GM23338 (cell line): ENCODE measurements at regions not wholly inside any gene's neighbourhood (a gene's known extent, or its start where the extent isn't known, plus 50 kb on each side); places are given as distances from the start of the nearest gene placed in this dataset.
A peak's percentile ranks its signal among the peaks of the same experiment; 100 is the strongest.

Experiments used
- ATAC-seq: fragments of 200-7000 bp; cut with Tn5 transposase; 3 replicates; pipeline ENCODE4 v1.9.1; 2020
- DNase-seq: peaks from one replicate; pipeline ENCODE4 v3.0.0-alpha.2; 2015; ENCODE audit warnings: low spot score
- H2AFZ ChIP-seq: fragments of 200-600 bp; sonication (generic); 2 replicates; pipeline ENCODE4 v1.8.0; 2016; ENCODE audit warnings: antibody characterized with exemption, mild to moderate bottlenecking, moderate library complexity
- H3F3A ChIP-seq: fragments of 200-600 bp; sonication (generic); replicated peaks from 2 replicates; pipeline ENCODE4 v1.8.0; 2017; ENCODE audit warnings: antibody characterized with exemption, mixed run types, low read depth
- H3K27ac ChIP-seq: fragments of 200-600 bp; sonication (generic); 2 replicates; pipeline ENCODE4 v1.6.1; 2016; ENCODE audit warnings: low read depth
- H3K27me3 ChIP-seq: fragments of 200-600 bp; sonication (generic); 2 replicates; pipeline ENCODE4 v1.8.0; 2016; ENCODE audit warnings: mild to moderate bottlenecking, mixed run types, moderate library complexity; ENCODE audit not compliant: insufficient read depth
- H3K36me3 ChIP-seq: fragments of 200-600 bp; sonication (generic); 2 replicates; pipeline ENCODE4 v1.8.0; 2016; ENCODE audit warnings: mild to moderate bottlenecking; ENCODE audit not compliant: insufficient read depth
- H3K4me1 ChIP-seq: fragments of 200-600 bp; sonication (generic); 2 replicates; pipeline ENCODE4 v1.8.0; 2016; ENCODE audit warnings: mild to moderate bottlenecking, moderate library complexity; ENCODE audit not compliant: insufficient read depth
- H3K4me2 ChIP-seq: fragments of 200-600 bp; sonication (generic); 2 replicates; pipeline ENCODE4 v1.7.1; 2017; ENCODE audit warnings: mixed run types
- H3K4me3 ChIP-seq: fragments of 200-600 bp; sonication (generic); 2 replicates; pipeline ENCODE4 v1.6.1; 2016; ENCODE audit warnings: mixed run types
- H3K79me2 ChIP-seq: fragments of 200-600 bp; sonication (generic); replicated peaks from 2 replicates; pipeline ENCODE4 v1.8.0; 2017; ENCODE audit warnings: mild to moderate bottlenecking; ENCODE audit not compliant: insufficient read depth
- H3K9me2 ChIP-seq: fragments of 200-600 bp; sonication (generic); 2 replicates; pipeline ENCODE4 v1.8.0; 2017; ENCODE audit not compliant: insufficient read depth
- H4K20me1 ChIP-seq: fragments of 200-600 bp; sonication (generic); replicated peaks from 2 replicates; pipeline ENCODE4 v1.8.0; 2017; ENCODE audit warnings: mild to moderate bottlenecking; ENCODE audit not compliant: insufficient read depth
- H3K27ac Mint-ChIP-seq: 2 replicates; pipeline ENCODE4 v1.8.0; 2020; ENCODE audit warnings: inconsistent platforms, mild to moderate bottlenecking, moderate library complexity, mixed read lengths
- H3K27me3 Mint-ChIP-seq: 3 replicates; pipeline ENCODE4 v1.8.0; 2022; ENCODE audit warnings: low read depth, mild to moderate bottlenecking, moderate library complexity, mixed read lengths, inconsistent platforms; ENCODE audit not compliant: insufficient read depth, poor library complexity
- H3K36me3 Mint-ChIP-seq: 3 replicates; pipeline ENCODE4 v1.8.0; 2021; ENCODE audit warnings: low read depth, mild to moderate bottlenecking, inconsistent platforms, moderate library complexity, mixed read lengths
- H3K4me1 Mint-ChIP-seq: 3 replicates; pipeline ENCODE4 v1.8.0; 2020; ENCODE audit warnings: mild to moderate bottlenecking, inconsistent platforms, mixed read lengths
- H3K4me3 Mint-ChIP-seq: 3 replicates; pipeline ENCODE4 v1.8.0; 2021; ENCODE audit warnings: moderate library complexity, mild to moderate bottlenecking, inconsistent platforms, mixed read lengths
- H3K9me3 Mint-ChIP-seq: 3 replicates; pipeline ENCODE4 v1.8.0; 2020; ENCODE audit warnings: moderate library complexity, mild to moderate bottlenecking, inconsistent platforms, mixed read lengths
- CREB1 ChIP-seq: fragments of 250-450 bp; sonication (Bioruptor Pico); IDR thresholded peaks from 2 replicates; pipeline ENCODE4 v1.5.0; 2020; ENCODE audit warnings: low read depth, mild to moderate bottlenecking, moderate library complexity
- EZH2phosphoT487 ChIP-seq: fragments of 200-600 bp; sonication (generic); IDR thresholded peaks from one replicate; pipeline ENCODE4 v1.8.1; 2018; ENCODE audit warnings: antibody characterized with exemption; ENCODE audit not compliant: unreplicated experiment
- JUNB ChIP-seq: IDR thresholded peaks from one replicate; pipeline ENCODE4 v1.6.1; 2016; ENCODE audit warnings: antibody characterized with exemption; ENCODE audit not compliant: unreplicated experiment
- STAT1 ChIP-seq: IDR thresholded peaks from one replicate; pipeline ENCODE4 v1.6.1; 2016; ENCODE audit warnings: antibody characterized with exemption; ENCODE audit not compliant: unreplicated experiment
- ZNF114 ChIP-seq: fragments of 250-450 bp; sonication (Bioruptor Pico); IDR thresholded peaks from 2 replicates; pipeline ENCODE4 v1.5.0; 2020; ENCODE audit warnings: mild to moderate bottlenecking, moderate library complexity
- TF ChIP-seq, protein P1 (sequence below), 2 experiments: fragments of 200-600 bp in 1 of 2; sonication (generic) in 1 of 2; conservative IDR thresholded peaks; 2 replicates each; pipeline versions ENCODE4 v1.5.1 to v1.6.1; 2016 to 2017; ENCODE audit warnings: antibody characterized with exemption in 2 of 2, low read depth in 2 of 2, mild to moderate bottlenecking in 2 of 2, moderate library complexity in 1 of 2

DNA sequence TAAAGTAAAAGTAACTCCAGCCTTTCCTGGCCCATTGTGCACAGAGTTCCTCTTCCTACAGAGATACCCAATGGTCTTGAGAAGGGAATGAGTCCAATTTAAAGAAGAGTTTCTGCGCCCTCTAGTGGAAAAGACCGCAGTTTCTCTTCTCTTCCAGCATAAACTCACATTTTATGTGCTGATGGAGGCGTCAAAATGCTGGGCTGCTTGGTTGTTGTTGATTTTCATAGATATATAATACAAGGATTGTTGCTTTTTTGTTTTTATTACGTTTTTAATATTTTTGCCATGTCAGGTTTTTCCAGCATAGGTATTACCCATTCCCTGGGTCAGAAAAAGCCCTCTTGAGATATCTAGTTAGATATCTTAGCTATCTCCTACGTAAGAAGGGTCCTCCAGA, 356.9 kb upstream of the STXBP6 start:
- no peaks in the 10 kb centered on the region for H3K36me3 Mint-ChIP-seq
- H3K27me3 Mint-ChIP-seq, result no peaks in the 10 kb centered on the region
- Histone ChIP-seq H3K4me1 (no peaks in the 10 kb centered on the region), H2AFZ (no peak overlapping the region), H3K4me3 (no peak overlapping the region), H3K4me2 (no peak overlapping the region), H3F3A (no peaks in the 10 kb centered on the region), H3K9me2 (no peaks in the 10 kb centered on the region), H3K79me2 (no peaks in the 10 kb centered on the region), H4K20me1 (no peaks in the 10 kb centered on the region), H3K36me3 (no peaks in the 10 kb centered on the region), H3K27me3 (no peaks in the 10 kb centered on the region), H3K27ac (no peak overlapping the region)
- no peaks in the 10 kb centered on the region for H3K9me3 Mint-ChIP-seq
- peak; percentile 80 for ATAC-seq
- peak; percentile 90 for DNase-seq
- H3K4me3 Mint-ChIP-seq, result no peak overlapping the region
- TF ChIP-seq, protein P1, sequence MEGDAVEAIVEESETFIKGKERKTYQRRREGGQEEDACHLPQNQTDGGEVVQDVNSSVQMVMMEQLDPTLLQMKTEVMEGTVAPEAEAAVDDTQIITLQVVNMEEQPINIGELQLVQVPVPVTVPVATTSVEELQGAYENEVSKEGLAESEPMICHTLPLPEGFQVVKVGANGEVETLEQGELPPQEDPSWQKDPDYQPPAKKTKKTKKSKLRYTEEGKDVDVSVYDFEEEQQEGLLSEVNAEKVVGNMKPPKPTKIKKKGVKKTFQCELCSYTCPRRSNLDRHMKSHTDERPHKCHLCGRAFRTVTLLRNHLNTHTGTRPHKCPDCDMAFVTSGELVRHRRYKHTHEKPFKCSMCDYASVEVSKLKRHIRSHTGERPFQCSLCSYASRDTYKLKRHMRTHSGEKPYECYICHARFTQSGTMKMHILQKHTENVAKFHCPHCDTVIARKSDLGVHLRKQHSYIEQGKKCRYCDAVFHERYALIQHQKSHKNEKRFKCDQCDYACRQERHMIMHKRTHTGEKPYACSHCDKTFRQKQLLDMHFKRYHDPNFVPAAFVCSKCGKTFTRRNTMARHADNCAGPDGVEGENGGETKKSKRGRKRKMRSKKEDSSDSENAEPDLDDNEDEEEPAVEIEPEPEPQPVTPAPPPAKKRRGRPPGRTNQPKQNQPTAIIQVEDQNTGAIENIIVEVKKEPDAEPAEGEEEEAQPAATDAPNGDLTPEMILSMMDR (conservative IDR thresholded peaks at IDR 0.05; ENCODE audit: low read depth in 2 of 2), result peak; percentile 70 to 87
- no peak for TF ChIP-seq JUNB
- H3K4me1 Mint-ChIP-seq, result no peaks in the 10 kb centered on the region; the same call in 2 of the 3 replicates
- no peak overlapping the region for H3K27ac Mint-ChIP-seq

DNA sequence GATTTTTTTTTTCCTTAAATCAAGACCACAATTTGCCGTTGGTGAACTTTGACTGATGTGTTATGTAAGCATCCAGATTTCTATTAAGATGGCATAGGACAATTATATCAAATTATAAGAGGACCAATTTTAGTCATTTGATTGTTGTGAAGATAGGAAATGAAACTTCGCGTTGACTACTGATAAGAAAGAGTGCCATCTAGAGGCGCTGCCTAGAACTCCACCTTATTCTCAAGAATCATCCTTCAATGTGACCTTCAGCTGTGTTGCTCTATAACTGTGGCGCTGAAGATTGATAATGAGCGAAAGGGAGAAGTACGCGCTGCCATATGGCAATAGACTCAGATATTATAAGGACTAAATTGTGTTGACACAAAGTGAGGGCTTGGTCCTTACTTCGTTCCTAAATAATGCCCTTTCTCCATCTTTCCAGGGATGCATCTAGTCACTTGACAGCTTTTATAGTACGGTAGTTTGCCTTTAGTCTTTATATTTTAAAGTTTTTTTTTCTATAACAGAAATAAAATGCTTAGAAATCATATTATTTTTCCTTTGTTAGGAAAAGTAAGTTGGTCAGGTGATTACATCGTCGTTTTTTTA, 350.8 kb upstream of the STXBP6 start:
- no peak overlapping the region for H3K4me3 Mint-ChIP-seq
- Histone ChIP-seq H3K9me2 (no peaks in the 10 kb centered on the region), H3K27me3 (no peaks in the 10 kb centered on the region), H3K4me2 (no peak overlapping the region), H3K36me3 (no peaks in the 10 kb centered on the region), H3K4me3 (no peak overlapping the region), H3K79me2 (no peaks in the 10 kb centered on the region), H2AFZ (no peak overlapping the region), H3F3A (no peaks in the 10 kb centered on the region), H3K4me1 (peaks cover 2% of the 10 kb centered on the region; the same call in 1 of the 2 replicates), H4K20me1 (no peaks in the 10 kb centered on the region), H3K27ac (no peak overlapping the region)
- TF ChIP-seq EZH2phosphoT487, result no peak
- TF ChIP-seq, protein P1 (conservative IDR thresholded peaks at IDR 0.05; ENCODE audit: low read depth in 2 of 2), result peak; percentile 72 to 78
- H3K27me3 Mint-ChIP-seq, result no peaks in the 10 kb centered on the region
- H3K27ac Mint-ChIP-seq, result no peak overlapping the region
- no peaks in the 10 kb centered on the region for H3K36me3 Mint-ChIP-seq
- ATAC-seq, result peak; percentile 65
- H3K4me1 Mint-ChIP-seq, result peaks cover 3% of the 10 kb centered on the region; the same call in 1 of the 3 replicates
- no peaks in the 10 kb centered on the region for H3K9me3 Mint-ChIP-seq
- peak; percentile 83 for DNase-seq

DNA sequence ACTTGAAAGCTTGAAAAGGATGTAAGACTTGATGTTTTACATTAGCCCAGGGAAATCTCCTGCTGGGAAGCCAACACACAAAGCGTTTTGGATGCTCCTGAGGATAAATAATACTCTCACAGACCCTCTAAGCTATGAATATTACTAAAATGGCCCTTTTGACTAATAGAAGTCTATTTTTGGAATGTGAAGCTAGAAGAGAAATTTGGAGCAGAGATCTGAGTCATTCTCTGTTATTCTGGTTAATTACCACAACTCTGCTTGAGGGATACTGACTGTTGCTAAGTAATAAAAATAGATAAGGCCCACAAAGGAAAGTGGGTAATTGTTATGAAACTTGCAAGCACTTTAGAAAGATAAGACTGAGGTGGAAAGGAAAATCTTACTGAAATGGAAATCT, 346.2 kb upstream of the STXBP6 start:
- Histone ChIP-seq H3K36me3 (no peaks in the 10 kb centered on the region), H3K27me3 (no peaks in the 10 kb centered on the region), H3K4me2 (no peak overlapping the region), H3F3A (no peaks in the 10 kb centered on the region), H3K79me2 (no peaks in the 10 kb centered on the region), H3K27ac (no peak overlapping the region), H3K4me3 (no peak overlapping the region), H3K4me1 (peaks cover 13% of the 10 kb centered on the region), H3K9me2 (no peaks in the 10 kb centered on the region), H4K20me1 (no peaks in the 10 kb centered on the region), H2AFZ (no peak overlapping the region)
- H3K9me3 Mint-ChIP-seq, result no peaks in the 10 kb centered on the region
- H3K4me1 Mint-ChIP-seq, result peaks cover 16% of the 10 kb centered on the region; the same call in 2 of the 3 replicates
- TF ChIP-seq CREB1, result no peak
- no peak for TF ChIP-seq STAT1
- no peak for TF ChIP-seq ZNF114
- no peak overlapping the region for H3K27ac Mint-ChIP-seq
- H3K4me3 Mint-ChIP-seq, result no peak overlapping the region
- H3K27me3 Mint-ChIP-seq, result peaks cover 4% of the 10 kb centered on the region
- DNase-seq (no peak), ATAC-seq (no peak)
- H3K36me3 Mint-ChIP-seq, result no peaks in the 10 kb centered on the region
